Body of pancreas (tissue), 4 donors: ENCODE measurements at regions not wholly inside any gene's neighbourhood (a gene's known extent, or its start where the extent isn't known, plus 50 kb on each side); places are given as distances from the start of the nearest gene placed in this dataset.

Source experiments
- ATAC-seq: fragments of 150-250 bp; one replicate; pipeline ENCODE4 v1.9.1; 2016
- DNase-seq, 4 donors: peaks; one replicate each; pipeline ENCODE4 v3.0.0-alpha.2; 2019
- H3K27ac ChIP-seq, 4 donors: fragments of 200-600 bp; sonication (generic); 1 replicate in 3 of 4; 2 replicates in 1 of 4; pipeline versions ENCODE4 v1.5.1 to v1.6.1; 2016 to 2019; ENCODE audit warnings: mild to moderate bottlenecking in 1 of 4, mixed read lengths in 1 of 4, moderate library complexity in 1 of 4
- H3K27me3 ChIP-seq, 2 donors: fragments of 200-600 bp; sonication (generic); one replicate each; pipeline ENCODE4 v1.6.0; 2016; ENCODE audit warnings: mild to moderate bottlenecking in 1 of 2
- H3K36me3 ChIP-seq, 2 donors: fragments of 200-600 bp; sonication (generic); replicated peaks in 1 of 2; 2 replicates each; pipeline ENCODE4 v1.5.1; 2016; ENCODE audit warnings: low read depth in 2 of 2; ENCODE audit not compliant: insufficient read depth in 1 of 2
- H3K4me1 ChIP-seq: fragments of 200-600 bp; sonication (generic); one replicate; pipeline ENCODE4 v1.6.0; 2016
- H3K4me3 ChIP-seq, 2 donors: fragments of 200-600 bp; sonication (generic); 1 replicate in 1 of 2; 2 replicates in 1 of 2; pipeline ENCODE4 v1.5.1; 2016 to 2019
- H3K9me3 ChIP-seq, 3 donors: fragments of 200-600 bp; sonication (generic); 1 replicate in 2 of 3; 2 replicates in 1 of 3; pipeline ENCODE4 v1.5.1; 2016
- CTCF ChIP-seq, 7 experiments: fragments of 450-650 bp in 4 of 7; fragments of 200-600 bp in 3 of 7; sonication (generic) in 3 of 7; IDR thresholded peaks; one replicate each; pipeline ENCODE4 v1.5.1; 2016 to 2019; ENCODE audit warnings: antibody characterized with exemption in 7 of 7
- POLR2A ChIP-seq, 3 donors: fragments of 450-650 bp; IDR thresholded peaks; one replicate each; pipeline ENCODE4 v1.6.1; 2016; ENCODE audit warnings: antibody characterized with exemption in 3 of 3, mild to moderate bottlenecking in 2 of 3
- WGBS, 2 donors: methylation state at CpG; one replicate each; pipeline ENCODE4 v1.1.5; 2017; 5-methylcytosine and 5-hydroxymethylcytosine counted together
- intact Hi-C: fragments of 100-400 bp; cut with DNase I; formaldehyde crosslinking; loops from one replicate; pipeline ENCODE4 v1.15.1; 2023

- Histone ChIP-seq H3K4me3 (no peak overlapping the region), H3K27ac (no peak overlapping the region), H3K9me3 (peaks cover 0 to 7% (median 0%) of the 10 kb centered on the region in 3 donors), H3K36me3 (no peaks in the 10 kb centered on the region), H3K4me1 (no peaks in the 10 kb centered on the region), H3K27me3 (no peaks in the 10 kb centered on the region)
- TF ChIP-seq POLR2A (IDR thresholded peaks at IDR 0.05) = no peak
- no peak for TF ChIP-seq CTCF (IDR thresholded peaks at IDR 0.05)
- 75 to 77% methylated on average over 4 of the region's 4 CpGs for WGBS, 2 donors
- DNase-seq = peak in 2 of 4 donors; percentile 6 to 12
- intact Hi-C loops = no loop called here
- no peak for ATAC-seq
These were observed 222.0 kb upstream of the CHAC2 start for GRCh38 chr2:53545604-53546003.

- WGBS, 2 donors = 72 to 73% methylated on average over 7 of the region's 7 CpGs
- H3K36me3 ChIP-seq = no peaks in the 10 kb centered on the region
- no peak overlapping the region for H3K27ac ChIP-seq
- peaks cover 0 to 8% (median 0%) of the 10 kb centered on the region in 3 donors for H3K9me3 ChIP-seq
- no peak for TF ChIP-seq POLR2A (IDR thresholded peaks at IDR 0.05)
- no peak for TF ChIP-seq CTCF (IDR thresholded peaks at IDR 0.05)
- no peaks in the 10 kb centered on the region for H3K27me3 ChIP-seq
- no peak overlapping the region for H3K4me3 ChIP-seq
- ATAC-seq = no peak
- H3K4me1 ChIP-seq = no peaks in the 10 kb centered on the region
- intact Hi-C loops = no loop called here
- no peak for DNase-seq
These were observed 222.6 kb upstream of the CHAC2 start for GRCh38 chr2:53544871-53545558.

DNA sequence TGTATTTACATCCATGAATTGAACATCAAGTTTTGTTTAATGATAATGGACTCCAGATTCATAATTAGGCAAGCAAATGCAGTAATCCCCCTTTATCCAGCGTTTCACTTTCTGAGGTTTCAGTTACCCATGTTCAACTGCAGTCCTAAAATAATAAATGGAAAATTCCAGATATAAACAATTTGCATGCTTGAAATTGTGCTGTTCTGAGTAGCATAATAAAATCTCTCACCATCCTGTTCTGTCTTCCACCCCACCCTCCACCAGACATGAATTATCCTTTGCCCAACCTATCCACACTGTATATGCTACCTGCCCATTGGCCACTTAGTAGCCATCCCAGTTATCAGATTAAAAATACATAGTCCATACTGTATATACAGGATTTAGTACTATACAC lies 224.5 kb upstream of the CHAC2 start:
- no peak for TF ChIP-seq POLR2A (IDR thresholded peaks at IDR 0.05)
- TF ChIP-seq CTCF (IDR thresholded peaks at IDR 0.05) = no peak
- H3K27ac ChIP-seq = no peak overlapping the region
- intact Hi-C loops = no loop called here
- no peak for ATAC-seq
- H3K27me3 ChIP-seq = no peaks in the 10 kb centered on the region
- H3K4me3 ChIP-seq = no peak overlapping the region
- WGBS, 2 donors = 76 to 80% methylated on average over 1 of the region's 1 CpG
- DNase-seq = no peak
- H3K4me1 ChIP-seq = no peaks in the 10 kb centered on the region
- H3K9me3 ChIP-seq = peaks cover 0 to 8% (median 0%) of the 10 kb centered on the region in 3 donors
- no peaks in the 10 kb centered on the region for H3K36me3 ChIP-seq

DNA sequence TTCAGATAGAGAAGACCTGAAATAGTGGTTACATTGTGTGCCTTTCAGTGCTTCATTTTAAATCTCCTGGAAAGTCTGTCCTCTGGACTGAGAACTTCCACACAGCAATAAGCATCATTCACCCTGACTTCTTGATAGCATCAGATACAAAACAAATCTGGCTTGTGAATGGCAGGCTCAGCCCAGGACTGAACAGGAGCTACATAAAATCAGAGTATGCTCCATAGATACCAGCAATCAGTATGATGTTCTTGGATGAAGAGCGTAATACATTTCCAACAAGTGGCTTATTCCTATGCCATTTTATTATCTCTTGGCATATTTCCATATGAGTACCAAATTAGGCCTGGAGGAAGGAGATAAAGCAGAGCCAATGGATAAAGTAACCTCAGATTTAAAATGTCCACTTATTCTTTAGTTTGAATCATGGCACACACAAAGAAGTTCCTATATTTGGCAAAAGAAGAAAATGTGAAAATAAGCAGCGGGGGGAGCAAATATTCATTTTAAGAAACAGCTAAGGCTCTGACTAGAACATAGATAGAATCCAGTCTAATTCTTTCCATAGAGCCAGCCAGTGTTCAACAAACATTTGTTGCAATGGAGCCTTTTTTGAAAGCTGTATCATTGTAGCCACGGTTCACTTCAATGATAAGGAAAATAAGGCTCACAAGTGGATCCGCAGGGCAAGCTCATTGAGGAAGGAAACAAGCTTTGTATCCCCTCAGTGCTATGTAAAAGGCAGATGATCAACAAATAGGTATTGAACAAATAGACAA lies 230.8 kb upstream of the CHAC2 start:
- H3K27me3 ChIP-seq = no peaks in the 10 kb centered on the region
- intact Hi-C loops = no loop called here
- no peak overlapping the region for H3K4me3 ChIP-seq
- TF ChIP-seq POLR2A (IDR thresholded peaks at IDR 0.05) (no peak), CTCF (IDR thresholded peaks at IDR 0.05) (no peak)
- DNase-seq (no peak), ATAC-seq (no peak)
- no peak overlapping the region for H3K27ac ChIP-seq
- 61 to 75% methylated on average over 4 of the region's 4 CpGs for WGBS, 2 donors
- no peaks in the 10 kb centered on the region for H3K4me1 ChIP-seq
- peaks cover 0 to 8% (median 0%) of the 10 kb centered on the region in 3 donors for H3K9me3 ChIP-seq
- no peaks in the 10 kb centered on the region for H3K36me3 ChIP-seq
